ENCODE measurements at regions not wholly inside any gene's neighbourhood (a gene's known extent, or its start where the extent isn't known, plus 50 kb on each side); places are given as distances from the start of the nearest gene placed in this dataset.

DNA sequence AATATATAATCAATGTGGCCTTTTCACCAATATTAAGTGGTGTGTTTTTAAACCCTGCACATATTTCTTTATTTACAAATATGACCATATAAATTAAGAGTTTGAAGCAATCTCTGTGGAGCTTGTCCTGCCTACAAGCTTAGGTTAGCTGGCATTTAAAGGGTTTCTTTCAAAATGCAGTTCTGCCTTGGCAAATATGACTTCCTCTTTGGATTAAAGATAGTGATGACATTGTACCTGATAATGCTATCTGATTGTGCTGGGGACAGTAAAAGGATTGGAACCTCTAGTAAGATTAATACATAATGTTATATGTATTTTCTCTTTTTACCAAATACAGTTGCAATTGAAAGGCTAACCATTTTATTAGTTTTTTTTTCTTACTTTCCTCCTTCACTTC lies 249.1 kb downstream of the OTOL1 start (continued):
- TF ChIP-seq, protein P1, sequence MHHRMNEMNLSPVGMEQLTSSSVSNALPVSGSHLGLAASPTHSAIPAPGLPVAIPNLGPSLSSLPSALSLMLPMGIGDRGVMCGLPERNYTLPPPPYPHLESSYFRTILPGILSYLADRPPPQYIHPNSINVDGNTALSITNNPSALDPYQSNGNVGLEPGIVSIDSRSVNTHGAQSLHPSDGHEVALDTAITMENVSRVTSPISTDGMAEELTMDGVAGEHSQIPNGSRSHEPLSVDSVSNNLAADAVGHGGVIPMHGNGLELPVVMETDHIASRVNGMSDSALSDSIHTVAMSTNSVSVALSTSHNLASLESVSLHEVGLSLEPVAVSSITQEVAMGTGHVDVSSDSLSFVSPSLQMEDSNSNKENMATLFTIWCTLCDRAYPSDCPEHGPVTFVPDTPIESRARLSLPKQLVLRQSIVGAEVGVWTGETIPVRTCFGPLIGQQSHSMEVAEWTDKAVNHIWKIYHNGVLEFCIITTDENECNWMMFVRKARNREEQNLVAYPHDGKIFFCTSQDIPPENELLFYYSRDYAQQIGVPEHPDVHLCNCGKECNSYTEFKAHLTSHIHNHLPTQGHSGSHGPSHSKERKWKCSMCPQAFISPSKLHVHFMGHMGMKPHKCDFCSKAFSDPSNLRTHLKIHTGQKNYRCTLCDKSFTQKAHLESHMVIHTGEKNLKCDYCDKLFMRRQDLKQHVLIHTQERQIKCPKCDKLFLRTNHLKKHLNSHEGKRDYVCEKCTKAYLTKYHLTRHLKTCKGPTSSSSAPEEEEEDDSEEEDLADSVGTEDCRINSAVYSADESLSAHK (tag by site-specific recombination; IDR thresholded peaks at IDR 0.05): no peak

GRCh38 chr3:161748049-161748448 lies 251.4 kb downstream of the OTOL1 start:
- H3K36me3 ChIP-seq (ENCODE audit: control insufficient read depth in 2 of 2, insufficient read depth in 1 of 2, low read length in 2 of 2): no peaks in the 10 kb centered on the region
- ChIA-PET CTCF (no interaction called here), POLR2A (no interaction called here)
- no peaks in the 10 kb centered on the region for H3K9me3 ChIP-seq (ENCODE audit: control insufficient read depth, insufficient read depth, low read depth, low read length)
- H3K27ac ChIP-seq (ENCODE audit: extremely low read depth, low read depth, low read length): no peak overlapping the region
- TF ChIP-seq ZNF621 (tag by site-specific recombination; IDR thresholded peaks at IDR 0.05) (no peak), INSM2 (tag by site-specific recombination; IDR thresholded peaks at IDR 0.05) (no peak), PRDM1 (tag by site-specific recombination; IDR thresholded peaks at IDR 0.05) (no peak)
- H3K4me1 ChIP-seq (ENCODE audit: control insufficient read depth, insufficient read depth, low read length): no peaks in the 10 kb centered on the region
- no peak overlapping the region for H3K4me3 ChIP-seq (ENCODE audit: low read depth, low read length)

DNA sequence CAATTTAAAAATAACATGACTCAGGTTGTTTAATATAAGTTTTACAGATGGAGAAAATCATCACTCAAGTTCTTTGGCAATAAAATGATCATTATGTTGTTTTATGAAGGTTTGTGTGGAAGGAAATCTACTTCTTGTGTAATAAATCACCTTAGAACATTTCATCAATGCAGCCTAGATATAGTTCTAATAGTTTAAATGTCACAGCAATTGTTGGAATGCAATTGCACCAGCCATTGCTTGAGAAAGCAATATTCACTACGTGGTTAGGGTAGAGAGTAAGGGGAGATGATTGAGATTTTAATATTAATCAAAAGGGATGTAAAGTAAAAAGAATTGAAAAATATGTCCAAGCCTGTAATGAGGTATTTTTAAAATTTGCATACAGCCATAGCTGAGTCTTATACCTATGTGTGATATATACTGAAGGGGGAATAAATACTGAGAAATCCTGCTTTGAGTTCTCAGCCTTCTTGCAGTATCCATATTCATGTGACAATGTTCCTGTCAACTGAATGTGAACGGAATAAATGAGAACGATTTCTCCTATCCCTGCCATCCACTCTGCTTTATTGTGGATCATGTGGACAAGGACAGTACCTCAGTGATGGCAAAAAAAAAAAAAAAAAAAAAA lies 257.9 kb downstream of the OTOL1 start:
- TF ChIP-seq ZNF140 (tag by site-specific recombination; IDR thresholded peaks at IDR 0.05) (no peak), ZNF837 (tag by site-specific recombination; IDR thresholded peaks at IDR 0.05) (no peak), ZXDB (tag by site-specific recombination; IDR thresholded peaks at IDR 0.05) (no peak), ZNF529 (tag by site-specific recombination; IDR thresholded peaks at IDR 0.05; ENCODE audit: insufficient replicate concordance) (no peak), FEZF1 (tag by site-specific recombination; IDR thresholded peaks at IDR 0.05) (no peak), ZNF571 (tag by site-specific recombination; IDR thresholded peaks at IDR 0.05) (no peak), ZNF416 (tag by site-specific recombination; IDR thresholded peaks at IDR 0.05) (no peak), ZSCAN16 (tag by site-specific recombination; IDR thresholded peaks at IDR 0.05) (no peak), ZNF311 (tag by site-specific recombination; IDR thresholded peaks at IDR 0.05; ENCODE audit: borderline replicate concordance) (no peak), ZNF621 (tag by site-specific recombination; IDR thresholded peaks at IDR 0.05) (no peak), PRDM2 (tag by site-specific recombination; IDR thresholded peaks at IDR 0.05; ENCODE audit: borderline replicate concordance) (no peak), MEIS1 (CRISPR knock-in tag; IDR thresholded peaks at IDR 0.05; ENCODE audit: borderline replicate concordance) (no peak), ZNF701 (tag by site-specific recombination; IDR thresholded peaks at IDR 0.05) (no peak), ZBTB20 (tag by site-specific recombination; IDR thresholded peaks at IDR 0.05) (no peak)
- Histone ChIP-seq H3K4me3 (ENCODE audit: low read depth, low read length) (no peak overlapping the region), H3K4me1 (ENCODE audit: control insufficient read depth, insufficient read depth, low read length) (no peaks in the 10 kb centered on the region), H3K9me3 (ENCODE audit: control insufficient read depth, insufficient read depth, low read depth, low read length) (no peaks in the 10 kb centered on the region), H3K27ac (ENCODE audit: extremely low read depth, low read depth, low read length) (no peak overlapping the region), H3K36me3 (ENCODE audit: control insufficient read depth in 2 of 2, insufficient read depth in 1 of 2, low read length in 2 of 2) (no peaks in the 10 kb centered on the region)
- ChIA-PET POLR2A (no interaction called here), CTCF (no interaction called here)
